Activated CD8-positive, alpha-beta memory T cell treated with anti-CD3 and anti-CD28 coated beads for 24 hours (primary cell): ENCODE measurements at regions not wholly inside any gene's neighbourhood (a gene's known extent, or its start where the extent isn't known, plus 50 kb on each side); places are given as distances from the start of the nearest gene placed in this dataset.

Experiments used
- DNase-seq: peaks from one replicate; pipeline ENCODE4 v3.0.0-alpha.2; 2020

GRCh38 chr1:208864366-208864965 is 620.3 kb upstream of the PLXNA2 start:
- no peak for DNase-seq

GRCh38 chr1:208866386-208866955 is 622.3 kb upstream of the PLXNA2 start:
- DNase-seq = no peak

- no peak for DNase-seq
Observed at GRCh38 chr1:208868554-208868953, 624.4 kb upstream of the PLXNA2 start.

DNA sequence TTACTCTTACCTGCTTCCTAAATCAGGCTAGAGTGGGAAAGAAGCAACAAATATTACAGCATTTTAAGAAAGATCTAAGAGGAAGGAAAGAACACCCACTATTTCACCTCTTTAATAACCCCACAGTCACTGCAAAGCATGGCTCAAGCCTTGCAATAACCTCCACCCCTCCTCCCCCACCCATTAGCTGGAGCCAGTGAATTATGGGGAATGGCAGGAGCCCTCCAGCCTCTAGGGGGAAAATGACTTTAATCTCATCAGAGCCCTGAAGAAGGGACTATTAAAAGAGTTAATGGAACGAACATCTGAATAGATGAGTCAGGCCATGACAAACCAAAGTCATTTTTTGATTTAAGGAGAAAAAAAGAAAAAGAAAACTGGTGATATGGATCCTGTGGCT is 630.7 kb upstream of the PLXNA2 start:
- DNase-seq = no peak

DNA sequence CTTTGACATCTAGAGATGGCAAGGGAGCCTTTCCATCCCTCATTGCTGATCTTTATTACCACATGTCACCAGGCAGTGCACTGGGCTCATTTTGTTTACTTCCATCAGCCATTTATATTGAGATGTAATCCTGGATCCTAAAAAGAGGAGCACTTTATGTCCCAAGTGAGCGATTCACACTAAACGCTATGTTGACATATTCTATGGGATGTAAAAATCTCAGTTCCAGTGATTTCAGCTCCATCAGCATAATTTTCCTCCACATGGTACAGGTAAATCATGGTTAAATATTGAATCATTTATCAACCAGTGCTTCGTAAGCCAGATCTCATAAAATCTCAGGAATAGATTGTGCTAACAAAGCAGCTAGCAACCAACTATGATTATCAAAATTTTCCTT is 634.8 kb upstream of the PLXNA2 start:
- DNase-seq = no peak

DNA sequence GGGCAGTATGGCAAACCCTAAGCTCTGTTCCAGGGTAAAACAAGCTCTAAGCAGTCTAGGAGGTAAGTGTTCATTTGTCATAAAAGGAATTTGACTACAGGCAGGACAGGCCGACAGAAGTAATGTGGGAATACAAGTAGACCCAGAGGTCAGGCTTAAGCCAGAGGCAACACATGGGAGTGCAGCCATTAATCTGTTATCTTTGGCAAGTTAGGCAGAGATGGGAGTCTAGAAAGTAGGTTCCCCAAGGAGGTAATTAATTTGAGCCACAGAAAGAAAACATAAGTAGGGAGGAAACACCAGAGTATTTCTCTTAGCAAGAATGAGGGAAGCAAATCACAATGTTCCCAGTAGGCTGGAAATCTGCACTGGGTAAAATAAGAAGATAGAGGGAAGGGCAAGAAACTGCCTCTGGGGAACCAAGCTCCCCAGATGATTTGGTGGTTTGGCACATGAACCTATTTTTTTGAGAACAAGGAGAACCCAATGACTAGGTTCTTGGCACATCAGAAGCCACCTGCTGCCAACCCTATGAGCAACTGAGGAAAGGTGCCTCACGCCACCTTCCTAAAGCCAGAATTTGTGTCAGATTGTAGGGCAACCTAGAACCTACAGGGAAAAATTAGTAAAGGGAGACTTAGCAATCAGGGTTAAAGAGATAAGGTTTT is 636.4 kb upstream of the PLXNA2 start:
- DNase-seq = no peak

- no peak for DNase-seq
Observed at GRCh38 chr1:208885060-208885459, 640.9 kb upstream of the PLXNA2 start.

- DNase-seq = no peak
Observed at GRCh38 chr1:208885650-208886049, 641.5 kb upstream of the PLXNA2 start.

- DNase-seq = no peak
Observed at GRCh38 chr1:208888376-208888775, 644.2 kb upstream of the PLXNA2 start.

DNA sequence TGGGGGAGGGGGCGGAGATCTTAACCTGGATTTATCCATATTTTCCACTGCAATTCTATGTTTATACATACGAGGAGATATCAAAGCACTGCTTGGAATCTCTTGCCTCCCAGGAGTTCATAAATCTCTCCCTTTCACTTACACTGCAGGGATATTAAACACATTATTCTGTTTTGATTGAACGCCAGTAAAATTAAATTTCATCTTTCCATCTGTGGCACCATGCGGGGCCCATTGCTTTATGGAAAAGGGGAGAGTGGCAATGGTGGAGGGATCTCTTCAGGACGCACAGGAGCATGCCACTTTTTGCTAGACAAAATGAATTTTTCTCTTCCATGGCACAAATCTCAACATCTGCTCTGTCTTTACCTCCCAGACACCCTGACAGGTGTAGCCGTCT is 648.0 kb upstream of the PLXNA2 start:
- no peak for DNase-seq

GRCh38 chr1:208893251-208893650 is 649.1 kb upstream of the PLXNA2 start:
- no peak for DNase-seq

DNA sequence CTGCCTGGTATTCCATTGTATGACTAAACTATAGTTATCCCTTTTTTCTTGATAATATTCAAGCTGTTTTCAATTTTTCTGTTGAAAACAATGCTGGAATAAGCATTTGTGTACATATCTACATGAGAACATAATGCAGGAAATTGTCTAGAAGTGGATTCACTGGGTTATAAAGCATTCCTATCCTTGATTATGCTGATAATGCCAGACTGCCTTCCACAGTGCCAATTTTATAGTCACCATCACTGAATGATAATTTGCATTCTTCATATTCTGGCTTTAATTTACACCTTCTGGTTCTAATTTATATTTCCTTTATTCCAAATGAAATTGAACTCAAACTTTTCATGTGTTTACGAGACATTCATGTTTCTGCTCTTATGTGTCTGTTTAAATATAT is 651.0 kb upstream of the PLXNA2 start:
- no peak for DNase-seq

- no peak for DNase-seq
Observed at GRCh38 chr1:208895820-208896219, 651.6 kb upstream of the PLXNA2 start.

- DNase-seq = no peak
Observed at GRCh38 chr1:208896768-208897167, 652.6 kb upstream of the PLXNA2 start.

DNA sequence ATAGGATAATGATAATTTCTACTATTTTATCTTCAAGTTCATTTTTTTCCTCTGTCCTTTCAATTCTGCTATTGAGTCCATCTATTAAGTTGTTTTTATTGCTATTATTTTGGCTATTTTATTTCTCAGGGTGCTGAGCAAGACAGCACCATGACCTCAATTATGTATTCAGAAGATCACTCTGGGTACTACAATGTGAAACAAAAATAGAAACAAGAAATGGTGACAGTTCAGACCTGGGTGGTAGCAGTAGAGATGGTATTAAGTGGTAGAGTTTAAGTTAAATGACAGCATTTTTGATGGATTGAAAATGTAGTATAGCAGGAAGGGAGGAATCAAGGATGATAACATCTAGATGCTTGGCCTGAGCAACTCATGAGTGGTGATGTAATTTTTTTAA is 655.3 kb upstream of the PLXNA2 start:
- DNase-seq = no peak

- no peak for DNase-seq
Observed at GRCh38 chr1:208903251-208903905, 659.2 kb upstream of the PLXNA2 start.

GRCh38 chr1:208907790-208908189 is 663.6 kb upstream of the PLXNA2 start:
- DNase-seq = no peak

GRCh38 chr1:208909011-208909984 is 665.1 kb upstream of the PLXNA2 start:
- no peak for DNase-seq

DNA sequence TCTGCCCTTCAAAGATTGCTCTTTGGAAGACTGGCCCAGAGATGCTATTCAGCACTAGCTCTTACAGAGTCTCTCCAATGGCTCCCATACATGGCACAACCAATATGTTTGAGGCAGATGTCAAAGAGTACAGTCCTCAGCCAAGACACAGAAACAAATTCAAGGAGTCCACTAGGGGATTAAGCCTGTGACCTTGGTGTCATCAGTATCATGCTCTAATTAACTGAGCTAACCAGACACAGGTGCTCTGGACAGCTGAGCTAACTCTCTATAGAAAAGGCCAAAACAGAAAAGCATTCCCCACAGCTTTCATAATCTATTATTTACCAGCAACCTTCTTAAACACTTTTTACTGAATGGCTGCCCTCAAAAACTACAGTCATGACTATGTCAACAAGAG is 666.0 kb upstream of the PLXNA2 start:
- no peak for DNase-seq

GRCh38 chr1:208917281-208917680 is 666.2 kb upstream of the CAMK1G start:
- no peak for DNase-seq

DNA sequence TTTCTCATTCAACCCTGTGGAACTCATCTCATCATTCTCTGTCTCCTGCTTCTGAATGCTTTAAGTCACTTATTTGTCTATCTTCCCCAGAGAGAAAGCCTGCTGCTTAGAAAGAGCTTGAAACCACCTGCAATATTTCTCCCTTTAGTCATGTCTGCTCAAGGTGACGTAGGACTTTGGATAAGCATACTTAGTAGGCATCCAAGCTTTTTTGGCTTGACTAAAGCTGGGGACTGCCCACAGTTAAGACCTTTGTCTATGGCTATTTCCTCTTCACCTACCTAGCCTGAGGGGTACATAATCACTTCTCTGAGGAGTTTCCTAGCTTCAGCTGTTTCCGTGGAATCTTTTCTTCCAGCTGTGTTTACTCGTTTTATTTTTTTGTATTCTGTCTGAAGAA is 665.8 kb upstream of the CAMK1G start:
- no peak for DNase-seq

- no peak for DNase-seq
Observed at GRCh38 chr1:208918160-208918559, 665.4 kb upstream of the CAMK1G start.

GRCh38 chr1:208919371-208919770 is 664.1 kb upstream of the CAMK1G start:
- no peak for DNase-seq
